ENCODE measurements at regions not wholly inside any gene's neighbourhood (a gene's known extent, or its start where the extent isn't known, plus 50 kb on each side); places are given as distances from the start of the nearest gene placed in this dataset.

DNA sequence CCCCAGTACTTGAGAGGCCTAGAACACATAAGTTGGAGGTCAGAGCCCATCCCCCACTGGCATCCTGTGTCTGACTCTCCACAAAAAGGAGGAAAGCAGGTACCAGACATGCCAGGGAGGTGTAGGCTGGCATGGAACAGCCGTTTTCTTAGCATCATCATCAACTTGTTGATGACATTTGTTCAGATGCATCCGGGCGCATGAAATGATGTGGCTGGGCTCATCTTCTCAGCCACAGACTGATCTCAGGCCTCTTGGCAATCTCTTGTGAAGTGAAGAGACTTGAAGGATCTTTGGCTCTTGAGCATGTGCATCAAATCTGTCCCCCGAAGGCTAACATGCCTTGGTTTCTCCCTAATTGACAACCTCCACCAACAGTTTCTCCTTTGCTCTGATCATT is 243.3 kb downstream of the TSN start:
- H3K27me3 ChIP-seq, result no peaks in the 10 kb centered on the region
- no peaks in the 10 kb centered on the region for H3K4me1 ChIP-seq
- no peak overlapping the region for H3K4me3 ChIP-seq
- no peaks in the 10 kb centered on the region for H3K9me3 ChIP-seq
- no peak overlapping the region for H3K27ac ChIP-seq
- no peaks in the 10 kb centered on the region for H3K36me3 ChIP-seq
- 56 to 83% methylated on average over 1 to 2 of the region's 4 CpGs for WGBS, 2 donors (ENCODE audit: low coverage in 1 of 2)
- TF ChIP-seq EP300 (IDR thresholded peaks at IDR 0.05), result no peak
- ATAC-seq, result no peak

DNA sequence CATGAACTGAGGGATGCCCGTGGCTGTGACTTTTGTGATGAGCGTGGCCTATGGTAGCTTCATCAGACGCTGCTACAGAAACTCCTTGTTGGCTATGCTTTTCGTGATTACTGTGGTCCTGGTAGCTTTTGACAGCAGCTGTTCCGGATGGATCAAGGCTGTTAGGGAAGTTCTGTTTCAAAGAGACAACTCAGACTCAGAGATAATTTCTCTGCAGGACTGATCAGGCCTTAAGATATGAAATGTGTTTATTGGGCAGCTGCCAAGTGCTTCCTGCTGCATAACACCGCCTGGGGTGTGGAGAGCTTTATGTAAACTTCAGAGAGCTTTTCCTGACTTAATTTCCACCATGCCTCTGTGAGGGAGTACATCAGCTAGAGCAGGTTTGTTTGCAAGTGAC is 243.8 kb downstream of the TSN start:
- H3K4me1 ChIP-seq, result no peaks in the 10 kb centered on the region
- H3K9me3 ChIP-seq, result no peaks in the 10 kb centered on the region
- no peak overlapping the region for H3K27ac ChIP-seq
- WGBS, 2 donors (ENCODE audit: low coverage in 1 of 2), result 14 to 17% methylated on average over 3 to 5 of the region's 6 CpGs
- TF ChIP-seq, protein P1, sequence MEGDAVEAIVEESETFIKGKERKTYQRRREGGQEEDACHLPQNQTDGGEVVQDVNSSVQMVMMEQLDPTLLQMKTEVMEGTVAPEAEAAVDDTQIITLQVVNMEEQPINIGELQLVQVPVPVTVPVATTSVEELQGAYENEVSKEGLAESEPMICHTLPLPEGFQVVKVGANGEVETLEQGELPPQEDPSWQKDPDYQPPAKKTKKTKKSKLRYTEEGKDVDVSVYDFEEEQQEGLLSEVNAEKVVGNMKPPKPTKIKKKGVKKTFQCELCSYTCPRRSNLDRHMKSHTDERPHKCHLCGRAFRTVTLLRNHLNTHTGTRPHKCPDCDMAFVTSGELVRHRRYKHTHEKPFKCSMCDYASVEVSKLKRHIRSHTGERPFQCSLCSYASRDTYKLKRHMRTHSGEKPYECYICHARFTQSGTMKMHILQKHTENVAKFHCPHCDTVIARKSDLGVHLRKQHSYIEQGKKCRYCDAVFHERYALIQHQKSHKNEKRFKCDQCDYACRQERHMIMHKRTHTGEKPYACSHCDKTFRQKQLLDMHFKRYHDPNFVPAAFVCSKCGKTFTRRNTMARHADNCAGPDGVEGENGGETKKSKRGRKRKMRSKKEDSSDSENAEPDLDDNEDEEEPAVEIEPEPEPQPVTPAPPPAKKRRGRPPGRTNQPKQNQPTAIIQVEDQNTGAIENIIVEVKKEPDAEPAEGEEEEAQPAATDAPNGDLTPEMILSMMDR (IDR thresholded peaks at IDR 0.05), result no peak
- TF ChIP-seq POLR2A (IDR thresholded peaks at IDR 0.05), result no peak
- no peak for TF ChIP-seq POLR2AphosphoS5 (IDR thresholded peaks at IDR 0.05)
- TF ChIP-seq EP300 (IDR thresholded peaks at IDR 0.05), result no peak
- no peak overlapping the region for H3K4me3 ChIP-seq
- no peak for ATAC-seq
- H3K27me3 ChIP-seq, result no peaks in the 10 kb centered on the region
- no peaks in the 10 kb centered on the region for H3K36me3 ChIP-seq

DNA sequence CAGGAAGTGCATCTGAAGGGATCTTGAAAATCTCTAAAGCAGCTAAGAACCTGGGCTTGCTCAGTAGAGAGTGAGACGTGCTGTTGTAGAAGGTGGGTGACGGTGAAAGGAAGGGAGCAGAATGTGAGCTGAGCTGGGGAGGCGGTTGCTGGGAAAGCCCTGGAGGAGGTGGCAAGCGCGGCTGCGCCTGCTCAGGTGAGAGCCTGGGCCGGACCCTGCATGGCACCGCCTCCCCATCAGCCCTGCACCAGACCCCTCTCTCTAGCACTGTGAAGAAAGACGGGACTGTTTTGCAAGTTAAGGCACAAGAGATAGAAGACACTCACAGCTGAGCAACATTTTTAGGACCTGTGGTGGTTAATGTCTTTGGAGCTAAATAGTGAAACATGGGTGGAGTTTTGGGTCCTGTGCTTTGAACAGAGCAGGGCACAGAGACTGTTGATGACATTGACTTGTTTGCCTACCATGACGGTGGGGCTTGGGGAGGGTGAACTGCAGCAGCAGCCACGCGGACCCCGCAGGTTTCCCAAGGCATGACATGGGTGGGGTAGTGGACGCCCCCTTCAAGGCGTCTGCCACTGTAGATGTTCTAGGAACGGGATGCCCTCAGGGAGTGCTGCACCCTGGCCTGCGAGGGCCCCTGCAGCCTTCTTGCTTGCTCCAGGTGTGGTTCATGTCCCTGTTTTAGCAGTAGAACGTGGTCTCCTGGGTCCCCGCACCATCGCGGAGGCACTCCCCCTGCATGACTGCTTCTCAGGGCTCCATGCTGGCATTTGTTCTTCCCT is 245.3 kb downstream of the TSN start:
- H3K4me1 ChIP-seq, result no peaks in the 10 kb centered on the region
- no peak for ATAC-seq
- no peaks in the 10 kb centered on the region for H3K9me3 ChIP-seq
- WGBS, 2 donors (ENCODE audit: low coverage in 1 of 2), result 93 to 95% methylated on average over 2 to 11 of the region's 21 CpGs
- no peaks in the 10 kb centered on the region for H3K36me3 ChIP-seq
- no peaks in the 10 kb centered on the region for H3K27me3 ChIP-seq
- H3K4me3 ChIP-seq, result no peak overlapping the region
- TF ChIP-seq, protein P1 (IDR thresholded peaks at IDR 0.05), result no peak
- TF ChIP-seq POLR2A (IDR thresholded peaks at IDR 0.05), result no peak
- TF ChIP-seq EP300 (IDR thresholded peaks at IDR 0.05), result no peak
- TF ChIP-seq POLR2AphosphoS5 (IDR thresholded peaks at IDR 0.05), result no peak
- no peak overlapping the region for H3K27ac ChIP-seq

DNA sequence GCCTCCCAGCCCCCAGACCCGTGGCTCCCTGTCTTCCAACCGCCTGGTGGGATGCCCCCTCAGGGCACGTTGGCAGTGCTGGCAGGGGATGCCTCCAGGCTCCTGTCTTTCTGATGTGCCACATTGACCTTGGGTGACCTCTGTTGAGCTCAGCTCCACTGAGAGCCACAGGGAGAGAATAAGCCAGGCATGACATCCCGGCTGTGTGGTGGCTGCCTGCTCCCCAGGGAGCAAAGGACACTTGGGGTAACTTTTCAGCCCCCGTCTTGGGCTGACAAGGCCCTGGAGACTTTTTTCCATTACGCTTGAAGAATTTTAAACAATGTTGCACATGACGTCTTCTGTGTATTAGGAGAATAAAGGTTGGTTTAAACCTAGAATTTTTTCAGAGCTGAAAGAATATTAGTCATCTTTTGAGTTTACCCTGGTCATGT is 246.0 kb downstream of the TSN start:
- Histone ChIP-seq H3K4me3 (no peak overlapping the region), H3K9me3 (no peaks in the 10 kb centered on the region), H3K36me3 (no peaks in the 10 kb centered on the region), H3K4me1 (no peaks in the 10 kb centered on the region), H3K27ac (no peak overlapping the region), H3K27me3 (no peaks in the 10 kb centered on the region)
- WGBS, 2 donors (ENCODE audit: low coverage in 1 of 2), result 29% methylated on average over 1 of the region's 7 CpGs; no CpG with 5 or more reads in 1 of the 2 donors
- TF ChIP-seq POLR2AphosphoS5 (IDR thresholded peaks at IDR 0.05) (no peak), EP300 (IDR thresholded peaks at IDR 0.05) (no peak), POLR2A (IDR thresholded peaks at IDR 0.05) (no peak)
- TF ChIP-seq, protein P1 (IDR thresholded peaks at IDR 0.05), result no peak
- ATAC-seq, result no peak

DNA sequence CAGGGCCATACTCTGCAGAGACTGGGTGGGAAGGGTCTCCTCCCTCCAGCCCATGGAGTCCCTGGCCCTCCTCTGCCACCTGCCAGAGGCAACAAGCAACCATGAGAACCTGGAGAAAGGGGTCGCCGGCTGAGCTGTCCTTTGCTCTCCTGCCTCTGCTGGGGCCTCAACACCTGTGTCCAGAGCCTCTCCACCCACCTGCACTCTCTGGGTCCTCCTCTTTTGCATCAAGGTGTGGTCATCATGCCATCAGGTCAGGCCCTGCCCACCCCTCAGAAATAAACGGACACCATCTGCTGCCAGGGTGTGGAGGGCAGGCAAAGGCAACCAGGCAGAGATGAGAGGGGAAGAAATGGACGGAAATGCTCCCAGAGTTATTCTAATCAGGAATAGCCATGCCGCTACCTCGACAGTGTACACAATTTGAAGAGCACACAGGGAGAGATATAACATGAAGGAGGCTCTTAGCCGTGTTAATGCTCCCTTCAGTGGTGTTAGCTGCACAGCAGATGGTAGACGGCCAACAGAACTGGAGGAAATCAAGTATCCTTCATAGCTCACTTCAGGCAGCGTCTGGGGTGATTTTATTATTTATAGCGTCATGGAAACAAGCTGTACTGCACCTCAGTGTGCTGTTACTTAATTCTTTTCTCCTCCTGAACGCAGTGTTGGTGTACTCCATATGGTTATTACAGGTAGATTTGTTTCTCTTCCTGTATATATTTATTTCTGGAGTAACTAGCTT is 247.9 kb downstream of the TSN start:
- H3K27me3 ChIP-seq, result no peaks in the 10 kb centered on the region
- TF ChIP-seq POLR2A (IDR thresholded peaks at IDR 0.05) (no peak), POLR2AphosphoS5 (IDR thresholded peaks at IDR 0.05) (no peak), EP300 (IDR thresholded peaks at IDR 0.05) (no peak)
- TF ChIP-seq, protein P1 (IDR thresholded peaks at IDR 0.05), result no peak
- ATAC-seq, result no peak
- no peaks in the 10 kb centered on the region for H3K4me1 ChIP-seq
- H3K27ac ChIP-seq, result no peak overlapping the region
- no peaks in the 10 kb centered on the region for H3K36me3 ChIP-seq
- 50 to 65% methylated on average over 7 to 10 of the region's 11 CpGs for WGBS, 2 donors (ENCODE audit: low coverage in 1 of 2)
- no peaks in the 10 kb centered on the region for H3K9me3 ChIP-seq
- no peak overlapping the region for H3K4me3 ChIP-seq

Measured in gastroesophageal sphincter (tissue), 4 donors.